NCI-H1694 (cell line): ENCODE measurements at regions not wholly inside any gene's neighbourhood (a gene's known extent, or its start where the extent isn't known, plus 50 kb on each side); places are given as distances from the start of the nearest gene placed in this dataset.
"Not testable (repeated sequence)": the region's sequence is repeated elsewhere in the genome, so short reads cannot be mapped to it uniquely, and the experiment has no call there.

Experiments used
- DNase-seq: peaks from one replicate; lab custom pipeline; 2025; lab: John Stamatoyannopoulos, UW

- not testable (repeated sequence) for DNase-seq
These were observed 133.1 kb downstream of the CENPC start for GRCh38 chr4:67412153-67412712.

- DNase-seq: no peak
These were observed 142.0 kb downstream of the CENPC start for GRCh38 chr4:67403342-67403741.

DNA sequence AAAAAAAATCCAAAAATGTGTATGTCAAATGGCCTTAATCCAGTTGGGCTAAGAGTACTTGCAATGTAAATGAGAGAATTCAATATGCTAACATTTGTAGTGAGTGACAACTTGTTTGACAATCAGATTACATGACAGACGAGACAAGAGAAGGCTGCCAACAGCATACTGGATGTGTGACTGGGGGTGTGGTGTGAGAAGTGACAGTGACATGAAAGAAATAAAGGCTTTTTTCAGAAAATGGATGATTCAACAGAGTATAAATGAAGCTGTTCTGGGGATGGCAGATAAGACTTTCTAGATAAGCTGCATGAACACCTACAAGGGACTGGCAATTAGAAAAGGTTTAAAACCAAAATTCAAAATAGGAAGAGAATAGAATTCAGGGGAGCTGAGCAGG, 143.4 kb downstream of the CENPC start:
- DNase-seq: no peak

GRCh38 chr4:67397931-67398330, 147.4 kb downstream of the CENPC start:
- no peak for DNase-seq

- DNase-seq: no peak
These were observed 148.3 kb downstream of the CENPC start for GRCh38 chr4:67397031-67397430.

DNA sequence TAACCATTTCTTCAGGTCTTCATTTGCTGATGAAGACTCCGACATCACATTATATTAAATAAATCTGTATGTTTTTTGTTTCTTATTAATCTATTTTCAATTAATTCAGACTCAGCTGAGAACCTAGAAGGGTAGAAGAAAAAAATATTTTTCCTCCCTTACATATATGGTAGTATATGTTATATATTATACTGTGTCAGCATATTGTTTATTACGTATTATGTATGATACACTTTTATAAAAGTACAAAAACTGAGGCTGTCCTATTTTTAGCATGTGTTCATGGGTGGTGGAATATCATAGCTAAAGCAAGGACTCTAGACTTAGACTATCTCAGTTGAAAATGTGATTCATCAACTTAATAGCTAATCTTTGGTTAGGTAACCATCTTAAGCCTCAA, 149.3 kb downstream of the CENPC start:
- no peak for DNase-seq

- no peak for DNase-seq
These were observed 150.4 kb downstream of the CENPC start for GRCh38 chr4:67394879-67395278.

DNA sequence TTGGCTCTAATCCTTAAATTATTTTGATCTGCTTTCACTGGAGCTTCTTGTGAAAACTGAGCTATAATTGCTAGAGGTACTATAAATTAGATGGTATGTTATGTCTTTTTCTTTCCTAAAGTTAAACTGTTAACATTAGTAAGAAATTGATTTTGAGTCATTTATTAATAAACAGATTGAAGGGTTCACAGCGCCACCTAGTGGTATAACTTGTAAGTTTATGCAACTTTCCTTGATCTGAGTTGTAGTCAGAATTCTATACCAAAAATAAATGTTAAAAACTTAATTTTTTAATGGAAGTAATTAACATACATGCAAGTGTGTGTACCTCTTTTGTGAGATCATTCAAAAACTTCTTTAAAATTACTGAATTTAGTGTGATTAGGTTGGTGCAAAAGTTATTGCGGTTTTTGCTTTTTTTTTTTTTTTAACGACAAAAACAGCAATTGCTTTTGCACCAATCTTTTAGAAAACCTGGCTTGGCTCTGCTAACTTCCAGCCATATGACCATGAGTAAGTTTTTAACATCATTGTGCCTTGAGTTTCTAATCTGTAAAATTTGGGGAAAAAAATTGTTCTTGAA, 151.5 kb downstream of the CENPC start:
- DNase-seq: peak; percentile 53

DNA sequence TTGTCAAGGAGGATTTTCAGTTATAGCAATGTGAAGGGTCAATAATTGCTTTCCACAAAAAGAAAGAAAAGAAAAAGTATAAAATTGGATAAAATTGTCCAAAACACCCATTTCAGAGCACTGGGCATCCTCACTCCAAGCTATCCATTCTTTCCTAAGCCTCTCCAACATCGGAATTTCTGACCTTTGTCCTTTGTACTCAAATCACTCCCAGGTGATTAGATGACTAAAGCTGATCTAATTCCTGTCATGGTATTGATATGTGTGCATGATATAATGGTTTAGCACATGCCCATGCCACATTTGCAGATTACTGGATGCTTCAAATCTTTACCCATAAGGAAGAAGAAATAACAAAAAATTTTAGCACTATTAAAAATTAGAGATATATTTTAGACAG, 152.3 kb downstream of the CENPC start:
- no peak for DNase-seq

GRCh38 chr4:67381406-67381804, 163.9 kb downstream of the CENPC start:
- not testable (repeated sequence) for DNase-seq

GRCh38 chr4:67380702-67381405, 164.4 kb downstream of the CENPC start:
- not testable (repeated sequence) for DNase-seq

GRCh38 chr4:67380154-67380553, 165.1 kb downstream of the CENPC start:
- DNase-seq: no peak

DNA sequence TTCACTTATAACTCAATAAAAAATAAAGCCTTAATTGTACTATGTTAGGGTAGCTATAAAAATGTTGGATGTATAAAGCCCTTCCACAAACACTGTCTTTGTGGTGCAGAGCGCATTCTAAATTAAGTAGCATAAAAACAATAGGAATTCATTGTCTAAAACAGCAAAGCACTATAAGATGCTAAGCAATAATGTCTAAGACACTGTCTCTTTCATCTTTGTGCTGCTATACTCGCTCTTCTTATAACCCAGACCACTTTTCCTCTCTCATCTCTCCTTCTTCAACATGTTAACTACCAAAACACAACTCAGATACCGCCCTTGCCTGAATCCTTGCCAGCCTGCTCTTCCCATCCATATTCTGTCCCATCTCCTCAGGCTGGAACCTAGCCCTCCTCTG, 170.0 kb downstream of the CENPC start:
- DNase-seq: no peak

DNA sequence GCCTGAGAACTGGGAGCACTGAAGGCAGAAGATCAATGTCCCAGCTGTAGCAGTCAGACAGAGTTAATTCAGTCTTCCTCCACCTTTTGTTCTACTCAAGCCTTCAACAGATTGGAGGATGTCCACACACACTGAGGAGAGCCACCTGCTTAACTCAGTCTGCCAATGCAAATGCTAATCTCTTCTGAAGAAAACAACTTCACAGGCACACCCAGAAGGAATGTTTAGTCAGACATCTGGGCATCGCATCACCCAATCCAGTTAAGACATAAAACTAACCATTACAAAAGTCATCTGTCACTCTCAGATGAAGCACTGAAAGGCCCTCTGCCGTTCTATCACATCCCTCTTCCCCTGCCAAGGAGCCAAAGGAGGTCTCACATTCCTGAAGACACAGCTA, 173.7 kb downstream of the CENPC start:
- no peak for DNase-seq

DNA sequence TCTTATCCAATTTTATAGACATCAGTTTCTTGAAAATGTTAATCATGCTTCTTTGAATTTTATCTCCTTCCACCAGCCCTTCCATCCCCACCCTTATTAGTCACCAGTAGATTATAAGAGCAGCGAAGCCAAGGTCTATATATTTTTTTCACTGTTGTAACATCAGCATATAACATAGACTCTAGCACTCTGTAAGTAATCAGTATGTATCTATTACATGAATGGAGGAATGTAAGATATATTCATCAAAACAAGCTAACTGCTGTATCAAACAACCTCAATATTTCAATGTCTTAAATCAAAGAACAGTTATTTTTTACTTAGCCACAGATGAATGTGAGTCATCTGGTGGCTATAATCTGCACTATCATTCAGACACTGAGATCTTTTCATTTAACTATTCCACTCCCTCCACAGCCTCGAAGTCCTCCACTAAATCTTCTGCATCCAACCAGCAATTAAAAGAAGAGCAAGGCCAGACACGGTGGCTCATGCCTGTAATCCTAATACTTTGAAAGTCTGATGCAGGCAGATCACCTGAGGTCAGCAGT, 178.9 kb downstream of the CENPC start:
- no peak for DNase-seq

DNA sequence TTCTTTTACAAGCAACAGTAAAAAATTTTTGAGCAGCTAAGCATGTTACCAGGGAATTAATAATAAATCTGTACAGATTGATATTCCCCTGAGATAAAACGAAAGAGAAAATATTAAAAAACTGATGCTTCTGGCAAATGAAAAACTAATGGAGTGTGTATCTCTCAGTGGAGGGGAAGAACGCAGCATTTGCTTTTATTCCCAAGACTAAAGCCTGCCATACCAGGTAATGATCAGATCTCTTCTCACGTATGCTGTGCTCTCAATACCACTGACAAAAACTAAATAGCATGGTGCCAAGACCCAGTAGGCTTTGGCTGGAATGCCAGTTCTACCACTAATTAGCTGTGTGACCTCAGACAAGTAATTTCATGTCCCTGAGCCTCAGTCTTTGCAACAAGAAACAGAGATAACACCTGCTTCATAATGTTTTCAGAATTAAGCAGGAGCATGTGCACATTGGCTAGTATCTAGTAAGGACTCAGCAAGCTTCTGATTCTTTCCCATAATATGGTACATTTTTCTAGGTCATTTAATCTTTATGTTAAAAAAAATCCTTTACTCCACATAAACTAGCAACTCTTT, 179.6 kb downstream of the CENPC start:
- no peak for DNase-seq

GRCh38 chr4:67355806-67356205, 189.5 kb downstream of the CENPC start:
- no peak for DNase-seq

- no peak for DNase-seq
These were observed 198.6 kb downstream of the CENPC start for GRCh38 chr4:67346654-67347053.

DNA sequence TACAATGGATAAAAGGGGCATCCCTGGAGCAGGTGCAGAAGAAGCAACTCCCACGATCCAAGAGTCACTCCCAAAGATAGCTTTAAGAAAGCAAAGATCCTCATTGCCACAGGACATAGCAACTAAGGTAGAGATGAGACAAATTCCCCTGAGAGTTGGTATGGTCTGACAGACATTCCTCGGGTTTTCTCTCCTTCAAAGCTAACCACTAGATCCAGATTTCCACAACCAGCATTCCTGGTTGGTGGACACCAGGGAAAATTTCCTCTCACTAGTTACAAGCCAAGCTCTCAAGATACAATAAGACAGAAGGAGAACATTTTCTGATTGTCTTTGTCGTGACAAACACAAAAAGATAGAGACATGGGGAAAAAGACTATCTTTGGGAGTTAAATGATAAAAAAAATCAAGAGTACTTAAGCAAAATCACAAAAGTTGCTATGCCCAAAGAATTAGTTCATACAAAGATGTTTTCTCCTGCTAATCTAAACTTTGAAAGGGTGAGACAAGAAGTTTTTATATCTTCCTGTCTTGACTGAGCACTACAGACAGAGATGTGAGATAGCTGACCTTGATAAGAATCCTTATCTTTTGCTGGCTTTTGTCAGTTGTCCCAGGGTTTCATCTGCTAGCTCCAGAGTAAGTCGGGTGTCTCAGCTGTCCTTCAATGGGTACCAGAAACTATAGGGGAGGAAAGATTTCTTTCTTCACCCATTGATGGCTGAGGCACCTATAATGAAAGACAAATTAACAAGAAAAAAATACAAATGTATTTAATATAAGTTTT, 200.5 kb downstream of the CENPC start:
- no peak for DNase-seq

DNA sequence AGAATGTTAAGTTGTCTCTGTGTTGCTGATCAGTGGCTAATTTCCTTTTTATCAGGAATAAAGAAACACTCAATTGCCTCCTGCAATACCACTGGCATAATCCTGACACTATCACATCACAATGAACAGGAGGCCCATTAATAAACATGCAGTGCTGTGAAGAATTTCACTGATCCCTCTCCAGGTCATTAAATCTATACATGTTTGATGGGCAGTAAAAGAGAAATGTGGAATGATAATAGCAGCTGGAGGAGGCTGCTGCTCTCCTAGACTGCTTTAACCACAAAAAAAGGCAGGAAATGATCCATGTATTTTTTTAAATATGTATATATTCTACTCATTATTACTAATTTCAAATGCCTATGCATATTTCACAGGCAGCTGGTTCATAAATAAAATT, 202.1 kb downstream of the CENPC start:
- no peak for DNase-seq

GRCh38 chr4:67342291-67342690, 203.0 kb downstream of the CENPC start:
- DNase-seq: no peak

DNA sequence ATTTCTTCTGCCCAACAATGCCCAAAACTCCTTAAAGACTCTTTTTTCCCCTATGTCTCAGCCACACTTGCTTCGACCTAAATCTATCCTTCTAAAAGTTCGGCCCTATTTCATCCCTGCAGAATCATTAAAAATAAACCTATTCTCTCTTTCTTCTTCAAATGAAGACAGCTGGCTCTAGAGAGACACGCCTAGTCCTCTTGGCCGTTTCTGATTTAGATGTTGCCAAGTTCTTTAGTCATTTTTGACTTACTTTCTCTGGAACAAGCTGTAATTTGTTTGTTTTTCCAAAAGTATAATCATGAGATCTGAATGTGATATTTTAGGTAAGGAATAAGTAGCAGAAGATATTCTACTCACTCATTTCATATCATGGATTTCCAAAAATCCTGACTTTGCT, 211.6 kb downstream of the CENPC start:
- no peak for DNase-seq
